Astrocyte (in vitro differentiated cells and primary cell): ENCODE measurements at regions not wholly inside any gene's neighbourhood (a gene's known extent, or its start where the extent isn't known, plus 50 kb on each side); places are given as distances from the start of the nearest gene placed in this dataset.

Source experiments
- EZH2 ChIP-seq: IDR thresholded peaks from 2 replicates; pipeline ENCODE4 v1.6.1; 2012; ENCODE audit warnings: mild to moderate bottlenecking, low read length, inconsistent platforms; ENCODE audit not compliant: insufficient read depth
- TF ChIP-seq, protein P1 (sequence below): IDR thresholded peaks from 2 replicates; pipeline ENCODE4 v1.5.1; 2011; ENCODE audit warnings: low read depth, mild to moderate bottlenecking, inconsistent platforms, low read length, moderate library complexity; ENCODE audit not compliant: insufficient read depth

DNA sequence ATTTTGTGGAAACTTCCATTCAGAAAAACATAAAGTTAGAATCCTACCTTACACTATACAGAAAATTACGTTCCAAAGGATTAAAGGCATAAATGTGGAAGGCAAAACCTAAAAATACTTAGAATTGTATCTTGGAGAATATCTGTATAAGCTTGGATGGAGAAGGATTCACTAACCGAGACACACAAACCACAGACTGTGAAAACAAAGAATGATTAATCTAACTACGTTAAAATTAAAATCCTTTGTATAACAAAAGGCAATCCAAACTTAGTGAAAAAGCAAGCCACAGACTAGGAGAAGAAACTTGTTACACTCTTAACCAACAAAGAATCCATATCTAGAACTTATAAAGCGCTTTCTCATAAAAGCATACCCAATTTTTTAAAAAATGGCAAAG, 678.8 kb downstream of the INHBA start:
- TF ChIP-seq, protein P1, sequence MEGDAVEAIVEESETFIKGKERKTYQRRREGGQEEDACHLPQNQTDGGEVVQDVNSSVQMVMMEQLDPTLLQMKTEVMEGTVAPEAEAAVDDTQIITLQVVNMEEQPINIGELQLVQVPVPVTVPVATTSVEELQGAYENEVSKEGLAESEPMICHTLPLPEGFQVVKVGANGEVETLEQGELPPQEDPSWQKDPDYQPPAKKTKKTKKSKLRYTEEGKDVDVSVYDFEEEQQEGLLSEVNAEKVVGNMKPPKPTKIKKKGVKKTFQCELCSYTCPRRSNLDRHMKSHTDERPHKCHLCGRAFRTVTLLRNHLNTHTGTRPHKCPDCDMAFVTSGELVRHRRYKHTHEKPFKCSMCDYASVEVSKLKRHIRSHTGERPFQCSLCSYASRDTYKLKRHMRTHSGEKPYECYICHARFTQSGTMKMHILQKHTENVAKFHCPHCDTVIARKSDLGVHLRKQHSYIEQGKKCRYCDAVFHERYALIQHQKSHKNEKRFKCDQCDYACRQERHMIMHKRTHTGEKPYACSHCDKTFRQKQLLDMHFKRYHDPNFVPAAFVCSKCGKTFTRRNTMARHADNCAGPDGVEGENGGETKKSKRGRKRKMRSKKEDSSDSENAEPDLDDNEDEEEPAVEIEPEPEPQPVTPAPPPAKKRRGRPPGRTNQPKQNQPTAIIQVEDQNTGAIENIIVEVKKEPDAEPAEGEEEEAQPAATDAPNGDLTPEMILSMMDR, result no peak
- TF ChIP-seq EZH2, result no peak
